B cell (primary cell): ENCODE measurements at regions not wholly inside any gene's neighbourhood (a gene's known extent, or its start where the extent isn't known, plus 50 kb on each side); places are given as distances from the start of the nearest gene placed in this dataset.

Source experiments
- ATAC-seq: fragments of 200-7000 bp; cut with Tn5 transposase; one replicate; pipeline ENCODE4 v1.10.0; 2021; ENCODE audit warnings: low read depth, mild to moderate bottlenecking, moderate number of reproducible peaks, moderate library complexity
- CTCF ChIA-PET: fragments of 350-600 bp; sonication (Branson Sonifier 250); formaldehyde crosslinking; loops from one replicate; lab custom pipeline; 2021; ENCODE audit warnings: antibody characterized with exemption, inconsistent platforms; lab: Charles Lee
- POLR2A ChIA-PET: fragments of 350-600 bp; sonication (Branson Sonifier 250); formaldehyde crosslinking; loops from one replicate; lab custom pipeline; 2021; ENCODE audit warnings: antibody characterized with exemption; lab: Charles Lee
- DNase-seq: peaks from one replicate; pipeline ENCODE4 v3.0.0; 2013
- H2AFZ ChIP-seq: 2 replicates; pipeline ENCODE4 v1.6.1; 2012; ENCODE audit warnings: mild to moderate bottlenecking, low read depth, low read length; ENCODE audit not compliant: insufficient read depth, poor library complexity, severe bottlenecking
- H3K27ac ChIP-seq, 2 donors: 1 replicate in 1 of 2; 2 replicates in 1 of 2; pipeline ENCODE4 v1.5.1; 2012 to 2013; ENCODE audit warnings: low read length in 2 of 2, mild to moderate bottlenecking in 2 of 2, moderate library complexity in 1 of 2
- H3K27me3 ChIP-seq, 4 experiments: fragments of 200-600 bp in 1 of 4; sonication (generic) in 1 of 4; replicated peaks in 1 of 4; 1 replicate in 2 of 4; 2 replicates in 2 of 4; pipeline versions ENCODE4 v1.6.1 to v1.7.0; 2013 to 2016; ENCODE audit warnings: low read length in 3 of 4, mild to moderate bottlenecking in 2 of 4, mixed read lengths in 1 of 4, moderate library complexity in 1 of 4; ENCODE audit not compliant: insufficient read depth in 4 of 4, control insufficient read depth in 3 of 4; ENCODE audit errors: control extremely low read depth in 1 of 4
- H3K36me3 ChIP-seq, 2 experiments: replicated peaks in 1 of 2; 1 replicate in 1 of 2; 2 replicates in 1 of 2; pipeline versions ENCODE4 v1.6.1 to v1.7.1; 2013; ENCODE audit warnings: low read length in 1 of 2; ENCODE audit not compliant: insufficient read depth in 2 of 2, control insufficient read depth in 1 of 2; ENCODE audit errors: control extremely low read depth in 1 of 2, extremely low read depth in 1 of 2
- H3K4me1 ChIP-seq, 2 donors: fragments of 200-600 bp in 1 of 2; sonication (generic) in 1 of 2; 1 replicate in 1 of 2; 2 replicates in 1 of 2; pipeline versions ENCODE4 v1.5.1 to v1.6.1; 2013 to 2017; ENCODE audit warnings: low read length in 2 of 2; ENCODE audit not compliant: control insufficient read depth in 2 of 2, insufficient read depth in 2 of 2
- H3K4me2 ChIP-seq: replicated peaks from 2 replicates; pipeline ENCODE3; 2012; ENCODE audit warnings: mild to moderate bottlenecking, low read depth, low read length; ENCODE audit not compliant: poor library complexity, severe bottlenecking
- H3K4me3 ChIP-seq, 5 experiments: fragments of 200-600 bp in 1 of 5; sonication (generic) in 1 of 5; 1 replicate in 3 of 5; 2 replicates in 2 of 5; pipeline versions ENCODE4 v1.5.1 to v1.7.0; 2011 to 2016; ENCODE audit warnings: low read length in 4 of 5, mild to moderate bottlenecking in 4 of 5, low read depth in 2 of 5, control low read depth in 1 of 5, moderate library complexity in 1 of 5; ENCODE audit not compliant: insufficient read depth in 1 of 5; ENCODE audit errors: control extremely low read depth in 1 of 5, extremely low read depth in 1 of 5
- H3K79me2 ChIP-seq: fragments of 200-600 bp; sonication (generic); one replicate; pipeline ENCODE4 v1.6.0; 2016; ENCODE audit warnings: low read length; ENCODE audit not compliant: control insufficient read depth, insufficient read depth
- H3K9ac ChIP-seq: fragments of 200-600 bp; sonication (generic); 2 replicates; pipeline ENCODE4 v1.6.1; 2017; ENCODE audit warnings: mild to moderate bottlenecking, low read length, moderate library complexity
- H3K9me3 ChIP-seq, 3 donors: one replicate each; pipeline versions ENCODE4 v1.6.1 to v1.7.1; 2013; ENCODE audit warnings: low read length in 2 of 3; ENCODE audit not compliant: control insufficient read depth in 2 of 3, insufficient read depth in 1 of 3; ENCODE audit errors: control extremely low read depth in 1 of 3
- H4K20me1 ChIP-seq: 2 replicates; pipeline ENCODE4 v1.6.0; 2012; ENCODE audit warnings: mild to moderate bottlenecking, low read length; ENCODE audit not compliant: insufficient read depth, control insufficient read depth, poor library complexity, severe bottlenecking
- H3K27ac Mint-ChIP-seq: one replicate; pipeline ENCODE4 v1.8.0; 2021; ENCODE audit warnings: mixed read lengths
- H3K27me3 Mint-ChIP-seq: one replicate; pipeline ENCODE4 v1.8.0; 2021; ENCODE audit warnings: mixed read lengths
- H3K4me1 Mint-ChIP-seq: one replicate; pipeline ENCODE4 v1.8.0; 2021; ENCODE audit warnings: mixed read lengths
- H3K4me3 Mint-ChIP-seq: one replicate; pipeline ENCODE4 v1.8.0; 2021; ENCODE audit warnings: mixed read lengths
- H3K9me3 Mint-ChIP-seq: one replicate; pipeline ENCODE4 v1.8.0; 2022; ENCODE audit warnings: mixed read lengths; ENCODE audit not compliant: insufficient read depth
- CTCF ChIP-seq: fragments of 200-600 bp; IDR thresholded peaks from one replicate; pipeline ENCODE4 v1.8.0; 2022; ENCODE audit warnings: antibody characterized with exemption, mild to moderate bottlenecking
- EZH2 ChIP-seq: IDR thresholded peaks from 2 replicates; pipeline ENCODE4 v1.6.1; 2012; ENCODE audit warnings: borderline replicate concordance, low read depth, mild to moderate bottlenecking, moderate library complexity, low read length; ENCODE audit not compliant: insufficient read depth, poor library complexity, severe bottlenecking
- WGBS: methylation state at CpG from one replicate; pipeline ENCODE4 v1.1.5; 2013; ENCODE audit warnings: missing lambda C conversion rate; ENCODE audit not compliant: insufficient coverage; 5-methylcytosine and 5-hydroxymethylcytosine counted together
- intact Hi-C: fragments of 100-400 bp; cut with micrococcal nuclease; formaldehyde crosslinking; loops from one replicate; pipeline ENCODE4 v1.10.0; 2022

GRCh38 chr13:62887046-62887445, 1471.4 kb upstream of the PCDH20 start:
- WGBS = 94% methylated on average over 8 of the region's 8 CpGs
- no peak for ATAC-seq
- no peaks in the 10 kb centered on the region for H3K36me3 ChIP-seq
- Mint-ChIP-seq H3K27ac (no peak overlapping the region), H3K4me3 (no peak overlapping the region), H3K4me1 (no peaks in the 10 kb centered on the region), H3K27me3 (no peaks in the 10 kb centered on the region), H3K9me3 (peaks cover 3% of the 10 kb centered on the region)
- H4K20me1 ChIP-seq = no peaks in the 10 kb centered on the region
- peaks cover 0 to 17% (median 0%) of the 10 kb centered on the region in 3 donors for H3K9me3 ChIP-seq
- H3K27me3 ChIP-seq = no peaks in the 10 kb centered on the region
- no peak for DNase-seq
- no peak overlapping the region for H3K4me2 ChIP-seq
- H3K4me3 ChIP-seq = no peak overlapping the region
- no peaks in the 10 kb centered on the region for H3K79me2 ChIP-seq
- no peak overlapping the region for H2AFZ ChIP-seq
- H3K27ac ChIP-seq = no peak overlapping the region
- intact Hi-C loops = no loop called here
- no peak overlapping the region for H3K9ac ChIP-seq
- TF ChIP-seq EZH2 (no peak), CTCF (no peak)
- POLR2A ChIA-PET = no interaction called here
- CTCF ChIA-PET = no interaction called here
- H3K4me1 ChIP-seq = no peaks in the 10 kb centered on the region

GRCh38 chr13:62879071-62879470, 1463.4 kb upstream of the PCDH20 start:
- ATAC-seq = no peak
- DNase-seq = no peak
- peaks cover 0 to 14% (median 0%) of the 10 kb centered on the region in 3 donors for H3K9me3 ChIP-seq
- no peaks in the 10 kb centered on the region for H3K27me3 ChIP-seq
- H3K4me3 Mint-ChIP-seq = no peak overlapping the region
- POLR2A ChIA-PET = no interaction called here
- no peaks in the 10 kb centered on the region for H4K20me1 ChIP-seq
- H3K79me2 ChIP-seq = no peaks in the 10 kb centered on the region
- H3K27me3 Mint-ChIP-seq = no peaks in the 10 kb centered on the region
- H3K36me3 ChIP-seq = no peaks in the 10 kb centered on the region
- H3K4me3 ChIP-seq = no peak overlapping the region
- intact Hi-C loops = no loop called here
- no peak overlapping the region for H3K4me2 ChIP-seq
- H3K27ac Mint-ChIP-seq = no peak overlapping the region
- no peak overlapping the region for H3K9ac ChIP-seq
- no peaks in the 10 kb centered on the region for H3K4me1 ChIP-seq
- no peak overlapping the region for H2AFZ ChIP-seq
- peaks cover 13% of the 10 kb centered on the region for H3K9me3 Mint-ChIP-seq
- CTCF ChIA-PET = no interaction called here
- no peak overlapping the region for H3K27ac ChIP-seq
- TF ChIP-seq EZH2 (no peak), CTCF (no peak)
- no peaks in the 10 kb centered on the region for H3K4me1 Mint-ChIP-seq
